NCI-H1930 (cell line): ENCODE measurements at regions not wholly inside any gene's neighbourhood (a gene's known extent, or its start where the extent isn't known, plus 50 kb on each side); places are given as distances from the start of the nearest gene placed in this dataset.

Experiments used
- DNase-seq, 2 experiments: peaks; one replicate each; lab custom pipeline; 2025; lab: John Stamatoyannopoulos, UW

DNA sequence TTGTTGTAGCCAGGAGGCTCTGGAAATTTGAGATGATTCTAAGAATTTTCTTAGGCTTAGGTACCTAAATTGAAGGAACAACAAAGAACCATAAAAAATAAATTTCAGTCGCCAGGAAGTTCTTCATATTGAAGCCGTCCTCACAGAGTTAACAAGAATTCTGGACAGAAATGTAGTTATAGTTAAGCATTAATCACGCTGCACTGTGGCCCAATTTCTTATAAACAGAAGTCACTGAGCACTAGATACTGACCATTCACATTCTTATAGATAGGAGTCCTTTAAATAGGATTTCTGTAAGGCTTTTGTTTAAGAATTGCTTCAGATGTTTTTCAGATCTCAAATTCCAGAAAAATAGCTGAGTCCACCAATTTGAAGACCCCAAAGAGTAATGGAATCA is 256.2 kb upstream of the PITRM1 start:
- DNase-seq, result no peak

- DNase-seq, result no peak
These were observed 255.4 kb upstream of the PITRM1 start for GRCh38 chr10:3427950-3428354.

GRCh38 chr10:3427347-3427746 is 254.8 kb upstream of the PITRM1 start:
- DNase-seq, result no peak

- no peak for DNase-seq
These were observed 253.7 kb upstream of the PITRM1 start for GRCh38 chr10:3426190-3426845.

GRCh38 chr10:3425716-3426115 is 253.1 kb upstream of the PITRM1 start:
- no peak for DNase-seq

- DNase-seq, result no peak
These were observed 252.7 kb upstream of the PITRM1 start for GRCh38 chr10:3425261-3425660.

DNA sequence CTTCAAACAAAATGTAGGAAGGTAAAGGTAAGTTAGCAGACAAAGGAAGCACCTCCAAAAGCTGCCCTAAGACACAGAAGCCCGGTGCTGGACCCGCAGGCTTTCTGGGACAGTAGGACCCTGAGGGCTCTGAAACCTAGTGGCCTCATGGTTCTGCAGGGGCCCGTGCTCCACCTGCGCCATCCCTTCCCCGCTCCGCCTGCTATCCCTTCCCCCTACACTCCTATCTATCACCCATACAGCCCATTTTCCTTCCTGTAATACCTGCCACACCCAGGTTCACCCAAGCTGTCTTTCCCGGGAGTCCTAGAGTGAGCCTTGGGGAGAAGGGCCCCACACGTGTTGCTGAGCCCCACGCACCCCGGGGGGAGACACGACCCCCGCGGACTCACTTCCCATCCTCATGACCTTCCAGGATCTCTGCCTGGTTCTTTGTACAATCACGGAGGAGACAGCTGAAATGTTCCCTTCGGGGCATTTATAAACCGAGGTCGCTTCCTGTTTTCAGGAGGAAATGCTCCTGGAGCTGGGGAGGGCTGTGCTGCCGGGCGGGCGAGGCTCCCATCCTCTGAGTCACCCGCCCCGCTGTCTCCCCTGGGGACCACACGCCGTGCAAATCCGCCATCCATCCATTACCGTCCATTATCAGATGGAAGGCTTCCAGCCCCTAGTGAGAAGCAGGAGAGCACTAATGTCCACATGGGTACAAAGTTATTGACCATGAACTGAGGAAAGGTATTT is 251.7 kb upstream of the PITRM1 start:
- no peak for DNase-seq

DNA sequence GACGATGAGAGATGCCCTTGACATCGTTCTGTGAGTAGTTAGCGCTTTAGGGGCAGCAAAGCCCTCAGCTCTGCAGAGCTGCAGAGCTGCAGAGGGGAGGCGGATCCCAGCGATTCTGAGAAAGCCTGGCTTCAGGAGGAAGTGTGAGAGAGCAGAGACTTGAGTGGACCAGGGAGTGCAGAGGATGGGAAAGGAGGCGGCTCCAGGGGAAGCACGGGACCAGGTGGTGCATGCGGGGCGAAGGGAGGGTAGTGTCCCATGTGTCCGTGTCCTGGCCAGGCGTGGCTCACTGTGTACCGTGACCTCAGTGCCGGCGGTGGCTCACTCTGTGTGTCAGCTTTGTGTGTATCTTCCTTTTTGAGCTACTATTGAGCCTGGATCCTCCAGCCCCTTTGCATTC is 250.8 kb upstream of the PITRM1 start:
- DNase-seq, result no peak

DNA sequence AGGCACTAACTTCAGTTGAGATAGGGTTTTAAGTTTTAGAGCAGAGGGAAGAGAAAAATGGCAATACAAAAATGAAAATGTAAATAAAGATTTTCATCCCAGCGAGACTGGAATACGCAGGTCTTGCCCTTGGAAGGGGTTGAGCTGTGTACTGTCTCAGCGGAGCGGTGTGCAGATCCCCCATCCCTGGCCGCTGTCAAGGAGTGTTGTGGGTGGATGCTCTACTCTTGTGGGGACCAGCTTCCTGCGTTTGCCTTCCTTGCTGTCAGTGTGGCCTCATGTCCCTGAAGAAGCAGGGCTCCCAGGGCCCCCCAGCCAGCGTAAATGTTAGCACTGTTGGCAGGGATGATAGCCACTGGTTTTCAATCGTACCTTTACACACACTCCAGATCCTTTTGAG is 249.7 kb upstream of the PITRM1 start:
- DNase-seq, result no peak

DNA sequence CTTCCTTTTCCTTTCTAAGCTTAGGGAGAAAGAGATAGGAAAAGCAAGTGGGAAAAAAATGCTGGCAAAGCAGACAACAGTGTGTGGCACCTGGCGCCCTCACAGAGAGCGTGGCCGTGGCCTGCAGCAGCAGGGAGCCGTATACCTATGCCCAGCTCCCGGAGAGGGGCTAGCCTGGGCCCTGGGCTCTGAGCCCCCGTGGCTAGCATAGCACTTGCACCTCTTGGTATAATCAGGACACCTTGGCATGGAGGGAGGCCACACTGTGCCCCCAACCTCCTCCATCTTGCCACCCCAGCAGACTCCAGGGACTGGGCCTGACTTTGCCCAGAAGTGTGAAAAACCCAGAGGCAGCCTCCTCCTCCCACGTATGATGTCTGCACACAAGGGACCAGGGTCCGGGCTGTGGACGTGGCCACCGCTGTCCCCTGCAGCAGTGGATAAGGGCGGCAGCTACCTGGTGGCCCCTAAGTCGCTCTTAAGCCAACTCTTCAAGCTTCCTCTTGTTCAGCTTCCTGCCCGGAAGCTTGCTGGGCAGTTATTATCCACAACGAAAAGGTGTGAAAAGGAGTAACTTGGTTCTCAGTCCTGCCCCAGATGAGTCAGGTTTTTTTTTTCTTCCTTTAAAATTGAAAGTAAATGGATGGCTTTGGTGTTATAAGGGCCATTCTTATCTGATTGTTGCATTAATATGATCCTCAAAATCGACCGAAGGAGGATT is 249.1 kb upstream of the PITRM1 start:
- DNase-seq, result no peak

DNA sequence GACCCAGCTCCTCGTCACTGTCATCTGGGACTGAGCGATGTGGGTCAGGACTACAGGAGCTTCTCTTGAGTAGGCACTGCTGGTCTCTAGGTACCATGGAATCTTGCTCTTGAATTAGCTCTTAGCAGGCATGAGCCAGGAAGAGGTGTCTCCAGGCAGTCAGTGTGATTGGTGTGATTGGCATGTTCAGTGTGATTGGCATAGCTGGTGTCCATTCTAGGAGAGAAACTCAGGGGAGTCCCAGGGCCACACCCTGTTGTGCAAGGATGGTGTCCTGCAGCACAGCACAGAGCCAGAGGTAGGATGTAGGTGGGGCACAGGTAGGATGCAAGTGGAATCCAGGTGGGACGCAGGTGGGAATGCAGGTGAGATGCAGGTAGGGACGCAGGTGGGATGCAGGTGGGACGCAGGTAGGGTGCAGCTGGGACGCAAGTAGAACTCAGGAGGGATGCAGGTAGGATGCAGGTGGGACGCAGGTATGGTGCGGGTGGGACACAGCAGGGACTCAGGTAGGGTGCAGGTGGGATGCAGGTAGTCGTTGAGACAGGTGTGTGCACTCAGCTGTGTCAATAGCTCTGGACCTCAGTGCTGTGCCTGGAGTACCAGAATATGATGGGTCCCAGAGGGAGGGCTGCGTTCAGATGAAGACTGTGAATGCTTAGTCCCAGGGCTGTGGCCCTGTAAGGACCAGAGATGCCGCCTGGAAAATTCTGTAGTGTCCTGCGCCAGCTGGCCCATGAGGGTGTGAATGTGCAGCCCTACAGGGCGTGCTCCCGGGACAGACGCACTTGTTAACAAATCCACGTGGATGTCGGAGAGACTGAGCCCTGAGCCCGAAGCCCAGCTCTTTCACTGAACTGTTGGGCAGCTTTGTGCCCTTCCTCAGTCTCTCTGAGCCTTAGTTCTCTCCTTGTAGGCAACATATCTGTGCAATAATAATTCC is 248.2 kb upstream of the PITRM1 start:
- DNase-seq, result no peak

DNA sequence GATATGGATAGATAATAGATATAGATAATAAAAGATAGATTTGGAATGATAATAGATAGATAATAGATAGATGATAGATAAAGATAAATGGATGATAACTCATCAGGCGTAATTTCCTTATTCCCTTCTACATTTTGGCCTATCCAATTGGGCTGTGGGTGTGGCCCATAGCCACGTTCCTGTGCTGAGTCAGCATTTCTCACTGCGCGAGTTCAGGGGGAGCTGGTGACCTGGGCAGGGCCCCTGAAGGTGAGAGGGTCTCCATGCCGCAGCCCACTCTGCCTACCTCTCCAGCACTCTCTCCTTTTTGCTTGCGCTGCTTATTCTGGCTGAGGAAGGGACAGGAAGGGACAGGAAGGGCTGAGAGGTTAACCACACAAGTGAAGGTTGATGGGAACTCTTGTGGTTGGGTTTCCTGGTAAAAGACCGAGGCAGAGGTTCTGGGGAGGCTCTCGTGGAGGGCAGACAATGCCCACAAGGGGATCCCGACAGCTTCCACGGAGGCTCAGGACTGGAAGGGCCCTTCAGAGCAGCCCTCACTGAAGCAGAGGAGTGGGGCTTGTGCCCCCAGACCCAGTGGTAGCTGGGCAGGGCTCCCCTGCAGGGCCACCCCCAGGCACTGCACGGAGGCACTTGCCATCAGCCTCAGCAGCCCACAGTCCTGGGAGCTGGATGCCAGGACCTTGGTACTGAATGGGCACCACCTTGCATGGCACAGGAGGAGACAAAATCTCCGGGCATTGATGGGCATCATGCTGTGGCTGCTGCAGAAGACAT is 247.3 kb upstream of the PITRM1 start:
- no peak for DNase-seq

- no peak for DNase-seq
These were observed 246.3 kb upstream of the PITRM1 start for GRCh38 chr10:3418926-3419325.

DNA sequence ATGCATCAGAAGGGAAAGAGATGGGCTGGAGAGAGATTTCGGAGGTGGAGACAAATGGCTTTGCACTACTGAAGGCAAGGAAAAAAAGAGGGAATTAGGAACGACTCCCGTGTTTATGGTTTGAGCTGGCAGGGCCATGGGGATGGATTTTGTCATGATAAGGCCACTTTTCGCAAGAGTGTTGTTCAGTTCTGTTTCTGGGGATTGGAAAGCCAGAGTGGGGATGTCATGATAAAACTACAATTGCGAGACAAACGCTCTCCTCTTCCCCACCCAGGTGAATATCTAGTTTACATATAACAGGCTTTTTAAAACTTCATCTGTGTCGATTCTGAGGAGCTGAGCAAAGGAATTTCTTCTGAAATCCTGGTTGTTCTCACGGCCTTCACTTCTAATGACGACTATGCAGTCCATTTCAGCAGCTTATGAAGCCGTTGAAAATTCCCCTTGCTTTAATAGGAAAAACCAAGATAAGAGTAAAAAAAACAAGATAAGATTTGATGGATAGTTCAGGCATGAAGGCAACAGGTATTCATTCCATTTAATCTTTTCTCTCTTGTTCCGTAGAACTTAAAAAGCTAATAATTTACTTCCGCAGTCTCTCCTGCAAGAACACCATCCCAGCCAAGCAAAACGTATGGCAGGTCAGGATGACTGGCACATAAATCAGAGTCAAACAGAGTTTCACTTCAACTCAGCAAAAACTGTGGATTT is 245.6 kb upstream of the PITRM1 start:
- no peak for DNase-seq

- no peak for DNase-seq
These were observed 244.5 kb upstream of the PITRM1 start for GRCh38 chr10:3417096-3417495.

DNA sequence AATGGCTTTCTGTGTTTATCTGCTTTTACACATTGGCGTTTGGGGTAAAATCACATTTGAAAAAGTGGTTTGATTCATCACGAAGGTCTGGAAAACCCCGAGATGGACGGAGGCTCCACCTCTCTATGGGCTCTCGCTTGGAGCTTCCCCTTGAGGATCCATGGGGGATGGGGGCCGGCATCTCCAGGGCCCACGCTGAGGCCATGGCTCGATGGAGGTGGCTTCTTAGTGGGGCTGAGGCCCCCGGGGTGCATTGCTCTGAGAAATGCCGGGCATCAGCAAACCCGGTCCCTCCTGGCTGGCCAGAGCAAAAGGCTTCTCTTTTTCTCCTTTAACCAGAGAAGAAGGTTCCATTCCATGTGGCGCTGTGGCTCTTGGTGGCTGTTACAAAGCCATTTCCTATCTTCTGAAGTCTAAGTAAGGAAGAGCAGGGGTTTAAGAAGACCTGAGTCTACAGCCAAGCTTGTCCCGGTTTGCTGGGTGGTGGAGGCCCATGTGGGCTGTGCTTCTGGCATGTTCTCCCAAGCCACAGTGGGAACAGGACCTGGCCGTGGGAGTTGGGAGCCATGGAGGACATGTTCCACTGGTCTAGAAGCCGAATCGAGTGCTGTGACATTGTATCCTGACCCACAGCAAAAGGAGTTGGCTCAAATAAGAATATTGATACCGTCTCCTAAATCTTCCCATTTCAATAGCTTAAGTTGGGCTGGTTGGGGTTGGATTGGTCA is 243.5 kb upstream of the PITRM1 start:
- no peak for DNase-seq

- no peak for DNase-seq
These were observed 242.6 kb upstream of the PITRM1 start for GRCh38 chr10:3415038-3415736.

GRCh38 chr10:3414667-3415023 is 242.1 kb upstream of the PITRM1 start:
- DNase-seq, result no peak

- DNase-seq, result no peak
These were observed 241.5 kb upstream of the PITRM1 start for GRCh38 chr10:3413937-3414666.
